ENCODE measurements at regions not wholly inside any gene's neighbourhood (a gene's known extent, or its start where the extent isn't known, plus 50 kb on each side); places are given as distances from the start of the nearest gene placed in this dataset.
"Not testable (repeated sequence)": the region's sequence is repeated elsewhere in the genome, so short reads cannot be mapped to it uniquely, and the experiment has no call there.

- in situ Hi-C loops (cut with MboI; ENCODE audit: low sequenced_read_pairs), result no loop called here
Measured at GRCh38 chr16:13791095-13791494, 128.9 kb upstream of the ERCC4 start.

GRCh38 chr16:13793841-13794409 lies 126.0 kb upstream of the ERCC4 start:
- in situ Hi-C loops (cut with MboI; ENCODE audit: low sequenced_read_pairs), result no loop called here

DNA sequence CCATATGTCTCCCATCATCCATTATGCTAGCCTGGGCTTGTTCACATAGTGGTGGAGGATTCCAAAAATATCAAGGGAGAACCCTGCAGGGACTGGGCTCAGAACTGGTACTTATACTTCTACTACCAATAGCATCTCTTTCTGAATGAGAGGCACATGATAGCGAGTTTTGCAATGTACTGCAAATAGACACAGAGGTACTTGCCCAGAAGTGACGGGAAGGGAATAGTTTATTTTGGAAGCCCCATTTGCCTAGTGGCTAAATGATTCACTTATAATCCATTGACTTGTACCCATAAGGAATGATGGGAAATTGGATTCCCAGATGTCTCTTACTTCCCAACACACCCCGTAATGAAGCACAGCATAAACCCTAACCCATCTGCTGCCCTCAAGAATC lies 124.8 kb upstream of the ERCC4 start:
- in situ Hi-C loops (cut with MboI; ENCODE audit: low sequenced_read_pairs), result no loop called here

DNA sequence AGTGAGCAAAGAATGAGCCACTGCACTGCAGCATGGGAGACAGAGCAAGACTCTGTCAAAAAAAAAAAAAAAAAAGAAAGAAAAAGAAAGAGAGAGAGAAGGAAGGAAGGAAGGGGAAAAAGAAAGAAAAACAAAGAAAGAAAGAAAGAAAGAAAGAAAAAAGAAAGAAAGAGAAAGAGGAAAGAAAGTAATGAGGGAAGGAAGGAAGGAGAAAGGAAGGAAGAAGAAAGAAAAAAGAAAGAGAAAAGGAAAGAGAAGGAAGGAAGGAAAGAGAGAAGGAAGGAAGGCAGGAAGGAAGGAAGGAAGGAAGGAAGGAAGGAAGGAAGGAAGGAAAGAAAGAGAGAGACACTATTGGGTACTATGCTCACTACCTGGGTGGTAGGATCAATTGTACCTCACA lies 122.2 kb upstream of the ERCC4 start:
- in situ Hi-C loops (cut with MboI; ENCODE audit: low sequenced_read_pairs), result no loop called here

DNA sequence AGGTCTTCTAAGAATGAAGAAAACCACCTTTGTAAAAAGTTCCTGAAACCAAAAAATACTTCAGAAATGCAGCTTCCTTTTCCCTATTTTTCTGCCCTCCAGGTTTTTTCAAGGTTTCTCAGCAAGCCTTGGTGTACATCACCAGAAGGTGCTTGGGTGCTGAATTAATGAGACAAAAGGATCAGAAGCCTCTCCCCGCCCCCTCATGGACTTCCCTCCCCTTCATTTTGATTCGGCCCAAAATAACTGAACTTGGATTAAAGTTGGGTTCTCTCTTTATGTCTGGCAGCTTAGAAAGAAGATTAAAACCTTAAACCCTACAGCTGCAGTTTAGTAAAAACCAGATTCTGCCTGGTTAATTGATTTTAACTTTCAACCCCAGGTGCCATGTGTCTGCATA lies 121.7 kb upstream of the ERCC4 start:
- in situ Hi-C loops (cut with MboI; ENCODE audit: low sequenced_read_pairs), result no loop called here

DNA sequence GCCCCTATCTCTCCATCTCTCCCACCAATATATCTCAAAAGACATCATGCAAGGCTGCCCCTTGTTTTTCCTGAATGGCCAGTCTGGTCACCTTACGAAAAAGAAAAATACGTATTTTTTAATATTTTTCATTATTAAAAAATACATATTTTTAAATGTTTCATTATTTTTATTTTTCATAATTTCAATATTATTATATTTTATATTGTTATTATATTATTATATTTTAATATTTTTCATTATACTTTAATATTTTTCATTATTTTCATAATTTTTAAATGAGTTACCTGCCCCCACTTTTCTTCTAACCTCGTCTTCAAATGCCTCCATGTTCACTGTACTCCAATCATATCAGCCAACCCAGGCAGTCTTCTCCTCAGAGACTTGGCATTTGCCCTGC lies 116.0 kb upstream of the ERCC4 start:
- in situ Hi-C loops (cut with MboI; ENCODE audit: low sequenced_read_pairs), result no loop called here

DNA sequence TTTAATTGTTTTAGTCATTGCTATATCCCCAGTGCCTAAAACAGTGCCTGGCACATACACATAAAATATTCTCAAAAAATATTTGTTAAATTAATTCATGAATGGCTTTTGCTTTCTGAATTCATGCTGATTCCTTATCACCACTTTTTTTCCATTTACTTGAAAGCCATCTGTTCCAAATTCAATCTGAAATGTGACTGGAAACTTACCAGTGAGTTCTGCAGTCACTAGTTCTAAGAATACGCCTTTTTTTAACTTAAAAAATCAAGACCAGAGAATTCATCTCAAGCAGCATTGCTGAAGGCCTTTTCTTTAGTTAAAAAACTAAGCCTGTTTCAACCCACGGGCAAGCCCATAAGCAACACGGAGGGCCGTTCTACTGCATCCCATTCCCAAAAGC lies 114.0 kb upstream of the ERCC4 start:
- in situ Hi-C loops (cut with MboI; ENCODE audit: low sequenced_read_pairs), result no loop called here

DNA sequence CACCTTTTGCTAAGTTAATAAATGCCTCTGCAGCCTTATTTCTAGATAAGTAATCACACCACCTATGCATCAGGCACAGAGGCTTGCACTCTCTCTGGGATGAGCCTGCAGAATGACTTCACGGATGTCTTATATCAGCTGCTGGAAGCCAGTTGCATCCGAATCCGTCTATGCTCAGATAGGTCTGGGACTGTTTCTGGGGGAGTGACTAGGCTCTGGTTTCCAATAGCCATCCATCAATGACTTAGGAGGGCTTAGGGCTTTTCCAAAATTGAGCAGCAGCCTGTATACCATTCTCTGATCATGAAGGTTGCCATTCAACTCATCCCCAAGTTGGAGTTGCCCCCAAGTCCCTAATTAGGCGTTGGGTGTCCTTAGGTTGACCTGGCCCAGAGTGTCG lies 113.3 kb upstream of the ERCC4 start:
- in situ Hi-C loops (cut with MboI; ENCODE audit: low sequenced_read_pairs), result no loop called here

DNA sequence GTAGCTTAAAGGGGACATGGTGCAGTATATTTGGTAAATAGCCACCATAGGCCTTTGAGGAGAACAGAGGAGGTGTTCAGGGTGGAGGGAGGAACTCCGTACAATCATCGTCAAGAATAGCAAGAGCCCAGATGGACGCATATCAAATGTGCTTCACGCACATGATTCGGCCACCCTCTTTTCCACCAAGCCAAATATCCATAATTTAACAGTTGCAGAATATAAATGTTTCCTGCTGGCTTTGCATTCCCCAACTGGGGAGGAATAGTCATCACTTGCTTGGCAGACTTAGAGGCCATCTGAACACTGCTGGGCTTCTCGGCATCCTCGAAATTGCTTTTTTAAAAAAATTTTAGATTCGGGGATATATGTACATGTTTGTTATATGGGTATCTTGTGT lies 111.9 kb upstream of the ERCC4 start:
- in situ Hi-C loops (cut with MboI; ENCODE audit: low sequenced_read_pairs), result no loop called here

- in situ Hi-C loops (cut with MboI; ENCODE audit: low sequenced_read_pairs), result no loop called here
Measured at GRCh38 chr16:13809765-13810164, 110.2 kb upstream of the ERCC4 start.

GRCh38 chr16:13811834-13812233 lies 108.1 kb upstream of the ERCC4 start:
- in situ Hi-C loops (cut with MboI; ENCODE audit: low sequenced_read_pairs), result no loop called here

DNA sequence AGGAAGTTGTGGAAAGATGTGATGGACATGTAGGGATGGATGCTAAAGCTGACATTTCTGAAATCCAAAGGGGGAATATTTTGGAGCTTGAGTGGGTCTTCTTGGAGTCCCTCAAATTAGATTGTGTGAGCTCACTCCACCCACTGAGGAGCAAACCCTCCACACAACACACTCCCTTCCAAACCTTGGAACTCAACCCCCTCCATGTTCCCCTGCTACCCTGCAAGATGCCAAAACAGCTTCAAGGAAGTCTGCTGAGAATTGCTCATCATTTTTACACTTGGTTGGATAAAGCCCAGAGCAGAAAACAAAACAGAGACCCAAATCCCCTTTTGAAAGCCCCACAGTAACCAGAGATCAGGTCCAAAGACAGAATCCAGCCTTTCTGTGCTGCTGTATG lies 103.3 kb upstream of the ERCC4 start:
- in situ Hi-C loops (cut with MboI; ENCODE audit: low sequenced_read_pairs), result no loop called here

DNA sequence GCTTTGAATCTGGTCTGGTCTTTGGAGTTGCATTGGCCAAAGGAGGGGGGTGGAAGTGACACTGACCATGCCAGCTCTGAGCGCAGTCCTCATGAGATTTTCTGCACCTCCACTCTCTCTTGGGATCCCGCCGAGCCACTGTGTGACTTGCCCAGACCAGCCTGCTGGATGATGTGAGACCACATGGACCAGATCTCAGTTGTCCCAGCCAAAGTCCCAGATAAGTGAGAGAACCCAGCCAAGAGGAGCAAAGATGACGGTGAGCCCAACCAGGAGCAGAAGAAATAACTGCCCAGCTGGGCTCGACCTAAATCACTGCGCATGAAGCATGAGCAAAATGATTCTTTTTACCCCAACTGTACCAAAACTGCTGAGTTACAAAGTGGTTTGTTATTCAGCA lies 96.5 kb upstream of the ERCC4 start:
- in situ Hi-C loops (cut with MboI; ENCODE audit: low sequenced_read_pairs), result no loop called here

DNA sequence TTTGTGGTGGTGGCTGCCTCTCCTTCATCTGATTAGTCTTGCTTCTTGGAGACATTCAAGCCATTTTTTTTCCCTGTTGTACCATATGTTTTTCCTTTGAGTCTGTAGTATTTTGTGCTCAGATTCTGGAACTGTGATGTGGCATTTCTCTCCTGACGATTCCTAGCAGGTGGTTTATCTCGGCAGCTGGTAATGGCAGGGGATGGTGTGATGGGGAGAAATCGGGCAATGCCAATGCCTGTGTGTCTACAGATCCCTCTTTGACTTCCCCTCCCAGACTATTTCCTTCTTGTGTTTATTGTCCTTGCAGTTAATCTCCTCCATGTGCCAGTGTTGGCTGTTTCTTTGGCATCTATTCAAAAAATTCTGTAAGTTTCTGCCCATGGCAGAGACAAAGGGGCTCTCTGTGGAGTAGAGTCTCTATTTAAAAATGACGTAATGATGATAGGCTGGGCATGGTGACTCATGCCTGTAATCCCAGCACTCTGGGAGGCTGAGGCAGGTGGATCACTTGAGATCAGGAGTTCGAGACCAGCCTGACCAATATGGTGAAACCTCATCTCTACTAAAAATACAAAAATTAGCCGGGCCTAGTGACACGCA lies 90.2 kb upstream of the ERCC4 start:
- in situ Hi-C loops (cut with MboI; ENCODE audit: low sequenced_read_pairs), result no loop called here

GRCh38 chr16:13833515-13833914 lies 86.4 kb upstream of the ERCC4 start:
- in situ Hi-C loops (cut with MboI; ENCODE audit: low sequenced_read_pairs), result no loop called here

GRCh38 chr16:13835387-13835786 lies 84.6 kb upstream of the ERCC4 start:
- in situ Hi-C loops (cut with MboI; ENCODE audit: low sequenced_read_pairs), result no loop called here

DNA sequence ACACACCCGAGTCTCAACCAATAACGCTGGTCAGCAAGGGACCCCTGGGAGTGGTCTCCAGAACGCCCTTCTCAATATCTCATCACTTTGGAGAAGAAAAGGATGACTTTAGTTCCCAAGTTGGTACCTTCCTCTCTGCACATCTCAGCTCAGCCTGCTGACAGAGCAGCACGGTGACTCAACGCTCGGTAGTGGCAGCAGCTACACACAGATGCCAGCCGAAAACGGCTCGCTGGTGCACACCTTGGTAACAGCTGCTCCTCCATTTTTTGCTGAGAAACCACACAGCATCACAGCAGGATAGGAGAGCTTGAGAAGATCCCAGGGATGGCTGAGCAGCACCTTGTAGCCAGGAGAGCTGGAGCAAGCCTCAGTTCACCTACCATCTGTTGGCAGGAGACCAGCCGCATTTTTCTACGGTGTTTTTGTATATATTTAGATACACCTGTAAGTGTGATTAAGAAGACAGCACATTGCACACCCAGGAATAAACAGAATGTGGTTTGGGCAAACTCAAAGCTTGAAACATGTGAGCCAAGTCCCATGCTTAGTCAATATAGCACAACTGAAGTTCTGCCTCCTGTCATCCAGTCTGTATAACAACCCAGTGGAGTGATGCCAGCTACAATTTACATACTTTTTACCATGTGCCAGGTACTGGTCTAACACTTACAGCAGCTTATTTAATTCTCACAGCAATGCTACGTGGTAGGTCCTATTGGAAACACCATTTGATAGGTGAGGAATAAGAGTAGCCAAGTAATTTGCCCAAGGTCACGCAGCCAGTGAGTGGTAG lies 83.8 kb upstream of the ERCC4 start:
- in situ Hi-C loops (cut with MboI; ENCODE audit: low sequenced_read_pairs), result no loop called here

DNA sequence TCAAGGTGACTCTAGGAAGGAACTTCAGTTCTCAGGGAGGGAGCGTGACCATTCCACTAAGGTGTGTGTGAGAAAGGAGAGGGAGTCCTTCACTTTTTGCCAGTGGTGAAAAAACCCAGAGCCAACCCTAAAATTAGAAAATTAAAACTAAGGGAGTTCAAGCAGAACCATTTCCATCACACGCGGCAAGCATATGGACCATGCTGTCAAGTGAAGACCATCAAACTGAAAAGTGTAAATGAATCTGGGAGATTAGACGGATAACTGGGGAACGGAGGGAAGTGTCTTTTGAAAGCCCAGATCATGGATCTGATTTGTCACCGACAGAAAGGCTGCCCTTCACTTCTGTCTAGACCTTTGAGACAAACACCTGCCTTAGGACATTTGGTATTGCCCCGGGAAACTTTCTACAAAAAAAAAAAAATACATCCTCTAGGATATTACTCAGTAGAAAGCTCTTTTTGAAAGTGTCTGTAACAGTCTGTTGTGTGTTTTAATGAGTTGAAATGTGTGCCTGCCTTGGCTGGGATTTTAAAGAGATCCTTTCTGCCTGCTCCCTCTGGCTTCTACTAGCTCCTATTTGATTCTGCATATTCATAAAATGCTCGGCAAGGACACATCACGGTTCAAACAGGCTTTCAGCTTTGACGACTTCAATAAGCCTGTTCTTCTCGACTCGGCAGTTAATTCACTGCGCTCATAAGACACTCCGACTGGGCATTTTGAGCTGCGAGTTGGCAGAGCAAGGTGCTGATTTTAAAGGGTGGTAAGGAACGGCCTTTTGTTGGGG lies 81.4 kb upstream of the ERCC4 start:
- in situ Hi-C loops (cut with MboI; ENCODE audit: low sequenced_read_pairs), result no loop called here

GRCh38 chr16:13839577-13839976 lies 80.4 kb upstream of the ERCC4 start:
- in situ Hi-C loops (cut with MboI; ENCODE audit: low sequenced_read_pairs), result no loop called here

DNA sequence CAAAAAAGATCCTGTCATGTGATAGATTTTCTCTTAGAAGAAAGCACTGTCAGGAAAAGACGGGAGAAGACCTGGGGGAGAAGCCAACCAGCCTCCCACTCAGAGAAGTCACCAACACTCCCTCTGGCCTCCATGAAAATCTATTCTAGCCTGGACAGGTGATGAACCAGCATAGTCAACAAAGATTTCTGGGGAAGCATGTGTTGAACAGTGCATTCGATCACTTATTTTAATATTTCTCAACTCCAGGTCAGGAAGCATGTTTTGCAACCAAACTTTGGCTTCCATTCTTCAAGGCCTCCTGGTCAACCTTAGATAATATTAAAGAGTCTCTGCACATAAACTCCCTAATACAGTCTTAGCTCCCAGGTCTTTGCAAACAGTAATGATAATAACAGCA lies 74.7 kb upstream of the ERCC4 start:
- in situ Hi-C loops (cut with MboI; ENCODE audit: low sequenced_read_pairs), result no loop called here

GRCh38 chr16:13848795-13849194 lies 71.2 kb upstream of the ERCC4 start:
- in situ Hi-C loops (cut with MboI; ENCODE audit: low sequenced_read_pairs), result no loop called here

DNA sequence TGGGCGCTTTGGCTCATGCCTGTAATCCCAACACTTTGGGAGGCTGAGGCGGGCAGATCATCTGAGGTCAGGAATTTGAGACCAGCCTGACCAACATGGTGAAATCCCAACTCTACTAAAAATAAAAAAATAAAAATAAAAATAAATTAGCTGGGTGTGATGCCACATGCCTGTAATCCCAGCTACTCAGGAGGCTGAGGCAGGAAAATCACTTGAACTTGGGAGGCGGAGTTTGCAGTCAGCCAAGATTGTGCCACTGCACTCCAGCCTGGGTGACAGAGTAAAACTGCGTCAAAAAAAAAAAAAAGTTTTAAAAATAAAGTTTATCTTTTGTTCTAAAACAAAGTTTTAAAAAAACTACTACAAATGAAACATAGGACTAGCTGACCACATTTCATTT lies 69.8 kb upstream of the ERCC4 start:
- in situ Hi-C loops (cut with MboI; ENCODE audit: low sequenced_read_pairs), result not testable (repeated sequence)
